DOHH2 (cell line): ENCODE measurements at regions not wholly inside any gene's neighbourhood (a gene's known extent, or its start where the extent isn't known, plus 50 kb on each side); places are given as distances from the start of the nearest gene placed in this dataset.
A peak's percentile ranks its signal among the peaks of the same experiment; 100 is the strongest.

Source experiments
- H3F3A ChIP-seq: fragments of 200-600 bp; sonication (generic), shearing (Covaris generic); 2 replicates; pipeline ENCODE4 v1.6.0; 2016; ENCODE audit warnings: antibody characterized with exemption, mild to moderate bottlenecking; ENCODE audit not compliant: control insufficient read depth, insufficient read depth
- H3K27ac ChIP-seq: fragments of 200-600 bp; sonication (generic); 2 replicates; pipeline ENCODE4 v1.5.1; 2014; ENCODE audit warnings: low read depth, mild to moderate bottlenecking, low read length, moderate library complexity
- H3K27me3 ChIP-seq: fragments of 200-600 bp; sonication (generic); 2 replicates; pipeline ENCODE4 v1.6.1; 2014; ENCODE audit warnings: mild to moderate bottlenecking, low read length, mixed read lengths; ENCODE audit not compliant: control insufficient read depth
- H3K36me3 ChIP-seq: fragments of 200-600 bp; sonication (generic); 2 replicates; pipeline ENCODE4 v1.6.1; 2014; ENCODE audit warnings: mild to moderate bottlenecking, low read length, moderate library complexity, mixed read lengths; ENCODE audit not compliant: control insufficient read depth
- H3K4me1 ChIP-seq: fragments of 200-600 bp; sonication (generic); 2 replicates; pipeline ENCODE4 v1.6.1; 2014; ENCODE audit warnings: mild to moderate bottlenecking, low read length, mixed read lengths; ENCODE audit not compliant: control insufficient read depth
- H3K4me2 ChIP-seq: fragments of 200-600 bp; sonication (generic); 2 replicates; pipeline ENCODE4 v1.6.0; 2014; ENCODE audit warnings: mild to moderate bottlenecking, low read length, moderate library complexity
- H3K4me3 ChIP-seq: fragments of 200-600 bp; sonication (generic); 2 replicates; pipeline ENCODE4 v1.5.1; 2014; ENCODE audit warnings: mild to moderate bottlenecking, low read length, mixed read lengths
- H3K79me2 ChIP-seq: fragments of 200-600 bp; sonication (generic); 2 replicates; pipeline ENCODE4 v1.6.1; 2014; ENCODE audit warnings: mild to moderate bottlenecking, low read length, mixed read lengths; ENCODE audit not compliant: control insufficient read depth
- H3K9me2 ChIP-seq: fragments of 200-600 bp; sonication (generic); replicated peaks from 2 replicates; pipeline ENCODE4 v1.6.1; 2014; ENCODE audit warnings: mild to moderate bottlenecking, low read length, mixed read lengths; ENCODE audit not compliant: control insufficient read depth
- H3K9me3 ChIP-seq: fragments of 200-600 bp; sonication (generic); 2 replicates; pipeline ENCODE4 v1.6.1; 2014; ENCODE audit warnings: antibody characterized with exemption, low read length, mixed read lengths; ENCODE audit not compliant: control insufficient read depth, insufficient read depth
- H4K20me1 ChIP-seq: fragments of 200-600 bp; sonication (generic); 2 replicates; pipeline ENCODE4 v1.6.0; 2014; ENCODE audit warnings: low read depth, mild to moderate bottlenecking, antibody characterized with exemption, low read length, moderate library complexity; ENCODE audit not compliant: control insufficient read depth, insufficient read depth
- EZH2phosphoT487 ChIP-seq: fragments of 200-600 bp; sonication (generic); IDR thresholded peaks from 2 replicates; pipeline ENCODE4 v1.6.1; 2017; ENCODE audit warnings: borderline replicate concordance, mild to moderate bottlenecking, antibody characterized with exemption, low read length, moderate library complexity, mixed read lengths
- TF ChIP-seq, protein P1 (sequence below): fragments of 200-600 bp; sonication (generic); IDR thresholded peaks from one replicate; pipeline ENCODE4 v1.5.1; 2014; ENCODE audit warnings: antibody characterized with exemption, mild to moderate bottlenecking, low read depth, low read length; ENCODE audit not compliant: poor library complexity, severe bottlenecking

DNA sequence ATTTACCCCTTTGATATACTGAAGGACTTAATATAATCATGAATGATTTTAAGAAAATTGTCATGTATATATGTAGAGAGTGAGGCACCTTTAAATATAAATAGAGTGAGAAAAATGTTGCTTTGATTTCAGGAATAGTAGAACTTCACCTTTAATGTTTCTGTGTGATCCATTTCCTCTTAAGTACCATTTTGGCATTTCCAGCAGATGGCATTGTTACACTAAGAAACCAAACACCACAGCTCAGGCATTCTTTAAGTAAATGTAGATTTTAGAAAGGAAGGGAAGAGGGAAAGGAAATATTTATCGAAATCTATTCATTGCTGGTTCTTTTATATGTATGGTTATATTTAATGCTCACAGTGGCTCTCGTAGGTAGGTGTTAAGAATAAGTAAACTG is 556.7 kb upstream of the FBXO33 start:
- H3K79me2 ChIP-seq = no peaks in the 10 kb centered on the region
- no peaks in the 10 kb centered on the region for H3K4me1 ChIP-seq
- H3K27me3 ChIP-seq = no peaks in the 10 kb centered on the region; the same call in 1 of the 2 replicates
- H3K9me3 ChIP-seq = no peaks in the 10 kb centered on the region
- H4K20me1 ChIP-seq = no peaks in the 10 kb centered on the region
- H3K4me3 ChIP-seq = no peak overlapping the region
- TF ChIP-seq, protein P1, sequence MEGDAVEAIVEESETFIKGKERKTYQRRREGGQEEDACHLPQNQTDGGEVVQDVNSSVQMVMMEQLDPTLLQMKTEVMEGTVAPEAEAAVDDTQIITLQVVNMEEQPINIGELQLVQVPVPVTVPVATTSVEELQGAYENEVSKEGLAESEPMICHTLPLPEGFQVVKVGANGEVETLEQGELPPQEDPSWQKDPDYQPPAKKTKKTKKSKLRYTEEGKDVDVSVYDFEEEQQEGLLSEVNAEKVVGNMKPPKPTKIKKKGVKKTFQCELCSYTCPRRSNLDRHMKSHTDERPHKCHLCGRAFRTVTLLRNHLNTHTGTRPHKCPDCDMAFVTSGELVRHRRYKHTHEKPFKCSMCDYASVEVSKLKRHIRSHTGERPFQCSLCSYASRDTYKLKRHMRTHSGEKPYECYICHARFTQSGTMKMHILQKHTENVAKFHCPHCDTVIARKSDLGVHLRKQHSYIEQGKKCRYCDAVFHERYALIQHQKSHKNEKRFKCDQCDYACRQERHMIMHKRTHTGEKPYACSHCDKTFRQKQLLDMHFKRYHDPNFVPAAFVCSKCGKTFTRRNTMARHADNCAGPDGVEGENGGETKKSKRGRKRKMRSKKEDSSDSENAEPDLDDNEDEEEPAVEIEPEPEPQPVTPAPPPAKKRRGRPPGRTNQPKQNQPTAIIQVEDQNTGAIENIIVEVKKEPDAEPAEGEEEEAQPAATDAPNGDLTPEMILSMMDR = peak; percentile 61
- TF ChIP-seq EZH2phosphoT487 = no peak
- no peaks in the 10 kb centered on the region for H3F3A ChIP-seq
- no peak overlapping the region for H3K27ac ChIP-seq
- H3K36me3 ChIP-seq = no peaks in the 10 kb centered on the region
- H3K4me2 ChIP-seq = peak overlapping the region; percentile 7; the same call in 1 of the 2 replicates
- no peaks in the 10 kb centered on the region for H3K9me2 ChIP-seq

DNA sequence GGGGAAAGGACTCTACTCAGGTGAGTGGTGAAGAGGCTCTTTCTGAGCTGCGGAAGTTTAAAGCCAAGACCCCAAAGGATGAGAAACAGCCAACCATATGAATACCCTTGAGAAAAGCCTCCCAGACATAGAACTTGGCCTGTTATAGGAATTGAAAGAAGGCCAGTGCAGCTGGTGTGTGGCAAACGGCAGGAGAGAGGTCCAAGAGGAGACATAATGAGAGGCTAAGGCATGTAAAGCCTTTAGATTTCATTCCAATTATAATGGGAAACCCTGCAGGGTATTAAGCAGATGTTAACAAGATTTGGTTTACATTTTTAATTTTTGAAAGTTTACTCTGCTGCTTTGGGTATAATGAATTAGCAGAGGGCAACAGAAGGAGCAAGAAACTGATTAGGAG is 552.1 kb upstream of the FBXO33 start:
- H4K20me1 ChIP-seq = no peaks in the 10 kb centered on the region
- H3K4me3 ChIP-seq = no peak overlapping the region
- H3K9me2 ChIP-seq = no peaks in the 10 kb centered on the region
- H3K27ac ChIP-seq = no peak overlapping the region
- H3F3A ChIP-seq = no peaks in the 10 kb centered on the region
- no peaks in the 10 kb centered on the region for H3K9me3 ChIP-seq
- no peaks in the 10 kb centered on the region; the same call in 1 of the 2 replicates for H3K27me3 ChIP-seq
- no peak overlapping the region for H3K4me2 ChIP-seq
- TF ChIP-seq, protein P1 = no peak
- TF ChIP-seq EZH2phosphoT487 = no peak
- no peaks in the 10 kb centered on the region for H3K36me3 ChIP-seq
- H3K4me1 ChIP-seq = no peaks in the 10 kb centered on the region
- H3K79me2 ChIP-seq = no peaks in the 10 kb centered on the region

DNA sequence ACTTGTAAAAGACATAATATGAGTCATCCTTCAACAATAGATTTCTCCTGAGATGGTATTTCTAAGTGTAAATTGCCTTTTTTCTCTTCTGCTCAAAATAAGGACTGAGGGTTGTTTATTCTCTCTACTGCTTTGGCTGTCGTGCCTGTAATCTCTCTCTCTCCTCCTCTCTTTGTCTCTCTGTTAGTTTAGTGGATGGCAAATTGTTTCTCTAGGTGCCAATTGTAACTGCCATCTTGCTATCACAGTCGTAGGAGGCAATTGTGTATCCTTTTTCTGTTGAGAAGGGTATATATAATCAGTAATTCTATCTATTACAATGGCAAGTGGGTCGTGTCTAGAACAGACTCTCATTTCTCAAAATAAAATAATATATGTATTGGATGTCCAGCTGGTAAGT is 545.0 kb upstream of the FBXO33 start:
- Histone ChIP-seq H3K27me3 (no peaks in the 10 kb centered on the region), H3K4me2 (no peak overlapping the region), H3K79me2 (no peaks in the 10 kb centered on the region), H3K9me2 (no peaks in the 10 kb centered on the region), H4K20me1 (no peaks in the 10 kb centered on the region), H3K9me3 (no peaks in the 10 kb centered on the region), H3K4me1 (no peaks in the 10 kb centered on the region), H3K27ac (no peak overlapping the region), H3F3A (no peaks in the 10 kb centered on the region), H3K36me3 (no peaks in the 10 kb centered on the region), H3K4me3 (no peak overlapping the region)
- TF ChIP-seq, protein P1 = no peak
- no peak for TF ChIP-seq EZH2phosphoT487

DNA sequence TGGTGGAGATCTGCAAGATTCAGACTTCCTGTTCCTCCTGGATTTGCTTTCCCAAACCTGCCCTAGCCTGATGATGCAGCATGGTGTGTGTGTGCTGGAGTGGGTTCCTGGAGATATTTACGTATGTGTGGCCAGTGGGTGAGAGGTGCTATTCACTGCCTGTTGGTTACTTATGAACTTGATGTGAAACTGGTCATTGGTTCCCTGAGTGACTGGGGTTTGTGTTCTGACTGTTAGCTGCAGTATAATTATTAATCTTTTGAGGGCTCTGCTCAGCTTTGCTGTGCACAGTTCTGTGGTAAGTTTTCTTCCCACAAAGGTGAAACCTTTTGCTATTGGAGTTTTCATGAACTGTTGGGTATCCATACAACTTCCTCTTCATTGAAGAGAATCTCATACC is 541.8 kb upstream of the FBXO33 start:
- no peaks in the 10 kb centered on the region for H3F3A ChIP-seq
- H3K27me3 ChIP-seq = no peaks in the 10 kb centered on the region
- no peaks in the 10 kb centered on the region for H3K4me1 ChIP-seq
- H3K4me2 ChIP-seq = no peak overlapping the region
- H4K20me1 ChIP-seq = no peaks in the 10 kb centered on the region
- no peaks in the 10 kb centered on the region for H3K9me2 ChIP-seq
- H3K27ac ChIP-seq = no peak overlapping the region
- H3K9me3 ChIP-seq = no peaks in the 10 kb centered on the region
- no peaks in the 10 kb centered on the region for H3K36me3 ChIP-seq
- no peak for TF ChIP-seq EZH2phosphoT487
- TF ChIP-seq, protein P1 = no peak
- H3K79me2 ChIP-seq = no peaks in the 10 kb centered on the region
- H3K4me3 ChIP-seq = no peak overlapping the region
